Body of pancreas (tissue), 4 donors: ENCODE measurements at regions not wholly inside any gene's neighbourhood (a gene's known extent, or its start where the extent isn't known, plus 50 kb on each side); places are given as distances from the start of the nearest gene placed in this dataset.

Experiments
- CTCF ChIP-seq, 7 experiments: fragments of 450-650 bp in 4 of 7; fragments of 200-600 bp in 3 of 7; sonication (generic) in 3 of 7; IDR thresholded peaks; one replicate each; pipeline ENCODE4 v1.5.1; 2016 to 2019; ENCODE audit warnings: antibody characterized with exemption in 7 of 7
- POLR2A ChIP-seq, 3 donors: fragments of 450-650 bp; IDR thresholded peaks; one replicate each; pipeline ENCODE4 v1.6.1; 2016; ENCODE audit warnings: antibody characterized with exemption in 3 of 3, mild to moderate bottlenecking in 2 of 3

GRCh38 chr20:58576603-58576970 lies 61.4 kb upstream of the APCDD1L start:
- TF ChIP-seq POLR2A (IDR thresholded peaks at IDR 0.05) (no peak), CTCF (IDR thresholded peaks at IDR 0.05) (no peak)
